ENCODE measurements at regions not wholly inside any gene's neighbourhood (a gene's known extent, or its start where the extent isn't known, plus 50 kb on each side); places are given as distances from the start of the nearest gene placed in this dataset.
"Not testable (repeated sequence)": the region's sequence is repeated elsewhere in the genome, so short reads cannot be mapped to it uniquely, and the experiment has no call there.

- TF ChIP-seq FOSL1 (IDR thresholded peaks at IDR 0.05; ENCODE audit: insufficient read depth, low read depth, low read length) (no peak), CREB1 (IDR thresholded peaks at IDR 0.05) (no peak), RNF2 (IDR thresholded peaks at IDR 0.05; ENCODE audit: borderline replicate concordance, low read depth, low read length, missing control alignments, poor library complexity, severe bottlenecking) (no peak), CBX5 (IDR thresholded peaks at IDR 0.05; ENCODE audit: low read depth, low read length) (no peak)
These were observed 329.2 kb upstream of the KLF3 start (continued) for GRCh38 chr4:38334791-38335190.

GRCh38 chr4:38338939-38339338, 325.1 kb upstream of the KLF3 start:
- H3K4me2 ChIP-seq (ENCODE audit: insufficient read depth in 1 of 2, low read depth in 2 of 2, low read length in 2 of 2); H3K27me3 ChIP-seq (replicated peaks in 1 of 4; ENCODE audit: control insufficient read depth in 3 of 4, extremely low read depth in 1 of 4, insufficient read depth in 3 of 4, low read length in 3 of 4); H2BK120ac ChIP-seq (replicated peaks; ENCODE audit: low read depth, low read length); H3K4me3 ChIP-seq (ENCODE audit: extremely low read depth in 1 of 4, insufficient read depth in 2 of 4, low read depth in 3 of 4, low read length in 4 of 4); FAIRE-seq; H3K4ac ChIP-seq (replicated peaks; ENCODE audit: insufficient read length, low read depth, low read length); DNase-seq (ENCODE audit: low read depth in 1 of 2, low spot score in 2 of 2); H3K4me1 ChIP-seq (replicated peaks in 1 of 4; ENCODE audit: control insufficient read depth in 3 of 4, insufficient read depth in 4 of 4, low read length in 3 of 4); H4K20me1 ChIP-seq (replicated peaks in 1 of 2; ENCODE audit: control insufficient read depth in 1 of 2, insufficient read depth in 2 of 2, low read length in 2 of 2); H3K79me1 ChIP-seq (ENCODE audit: low read depth, low read length); H3K9me3 ChIP-seq (ENCODE audit: insufficient read depth in 2 of 2, low read depth in 1 of 2, low read length in 1 of 2); H4K5ac ChIP-seq (ENCODE audit: insufficient read length, low read depth, low read length); H3K9ac ChIP-seq (replicated peaks in 1 of 4; ENCODE audit: extremely low read depth in 1 of 4, low read depth in 3 of 4, low read length in 3 of 4); H2BK15ac ChIP-seq (ENCODE audit: low read length); H3K18ac ChIP-seq (ENCODE audit: extremely low read depth, low read length); H2BK20ac ChIP-seq (ENCODE audit: low read length); H4K91ac ChIP-seq (replicated peaks; ENCODE audit: insufficient read length, low read length); POLR2A ChIA-PET (ENCODE audit: partially characterized antibody); H3K56ac ChIP-seq (replicated peaks; ENCODE audit: insufficient read length, low read depth, low read length); H2BK5ac ChIP-seq (ENCODE audit: low read depth, low read length); H3K23ac ChIP-seq (ENCODE audit: insufficient read length); H3K14ac ChIP-seq (ENCODE audit: insufficient read length); H3K36me3 ChIP-seq (ENCODE audit: control insufficient read depth in 2 of 4, insufficient read depth in 4 of 4, low read length in 3 of 4); H3K27ac ChIP-seq (ENCODE audit: low read depth, low read length); H2BK12ac ChIP-seq (ENCODE audit: low read depth, low read length); H2AK5ac ChIP-seq (ENCODE audit: low read depth, low read length); H3K79me2 ChIP-seq (ENCODE audit: control insufficient read depth in 1 of 2, insufficient read depth in 2 of 2, low read length in 2 of 2); H2AFZ ChIP-seq (ENCODE audit: low read length); H3K23me2 ChIP-seq (ENCODE audit: low read depth, low read length); H4K8ac ChIP-seq (ENCODE audit: extremely low read depth, insufficient read depth, low read length): not testable (repeated sequence)
- 93% methylated on average over 1 of the region's 1 CpG; no CpG with 5 or more reads in 1 of the 2 experiments for WGBS, 2 experiments (ENCODE audit: extremely low coverage in 1 of 2, insufficient coverage in 1 of 2, insufficient read length in 1 of 2, insufficient replicate concordance in 2 of 2, low coverage in 1 of 2, low lambda C conversion rate in 2 of 2, missing lambda C conversion rate in 1 of 2)
- CTCF ChIA-PET (ENCODE audit: partially characterized antibody) = interaction anchor here (0.6 kb wide), 1 partner anchor 19 kb away, joined by 4 read pairs; no protein-coding TSS in a partner anchor
